ENCODE measurements at regions not wholly inside any gene's neighbourhood (a gene's known extent, or its start where the extent isn't known, plus 50 kb on each side); places are given as distances from the start of the nearest gene placed in this dataset.

GRCh38 chr20:51092338-51092737, 69.4 kb upstream of the KCNG1 start:
- Histone ChIP-seq H3K4me3 (ENCODE audit: low read length) (no peak overlapping the region), H3K9ac (ENCODE audit: low read length) (no peak overlapping the region), H3K27me3 (replicated peaks; ENCODE audit: control insufficient read depth, insufficient read depth, low read length) (peaks cover 83% of the 10 kb centered on the region), H3K9me3 (ENCODE audit: control insufficient read depth, low read length) (no peaks in the 10 kb centered on the region), H3K36me3 (ENCODE audit: control insufficient read depth, insufficient read depth, low read length, severe bottlenecking) (no peaks in the 10 kb centered on the region), H3K4me1 (ENCODE audit: control insufficient read depth, insufficient read depth, low read length) (no peaks in the 10 kb centered on the region)
- DNase-seq (ENCODE audit: low read depth), result no peak

- H3K4me3 ChIP-seq (ENCODE audit: low read length), result no peak overlapping the region
- peaks cover 82% of the 10 kb centered on the region for H3K27me3 ChIP-seq (replicated peaks; ENCODE audit: control insufficient read depth, insufficient read depth, low read length)
- no peaks in the 10 kb centered on the region for H3K36me3 ChIP-seq (ENCODE audit: control insufficient read depth, insufficient read depth, low read length, severe bottlenecking)
- H3K4me1 ChIP-seq (ENCODE audit: control insufficient read depth, insufficient read depth, low read length), result no peaks in the 10 kb centered on the region
- DNase-seq (ENCODE audit: low read depth), result no peak
- H3K9ac ChIP-seq (ENCODE audit: low read length), result no peak overlapping the region
- no peaks in the 10 kb centered on the region for H3K9me3 ChIP-seq (ENCODE audit: control insufficient read depth, low read length)
Observed at GRCh38 chr20:51091406-51092195, 68.7 kb upstream of the KCNG1 start.

GRCh38 chr20:51089840-51090239, 66.9 kb upstream of the KCNG1 start:
- Histone ChIP-seq H3K9ac (ENCODE audit: low read length) (no peak overlapping the region), H3K36me3 (ENCODE audit: control insufficient read depth, insufficient read depth, low read length, severe bottlenecking) (no peaks in the 10 kb centered on the region), H3K9me3 (ENCODE audit: control insufficient read depth, low read length) (peaks cover 2% of the 10 kb centered on the region), H3K4me3 (ENCODE audit: low read length) (no peak overlapping the region), H3K4me1 (ENCODE audit: control insufficient read depth, insufficient read depth, low read length) (no peaks in the 10 kb centered on the region), H3K27me3 (replicated peaks; ENCODE audit: control insufficient read depth, insufficient read depth, low read length) (peaks cover 88% of the 10 kb centered on the region)
- DNase-seq (ENCODE audit: low read depth), result no peak

- no peaks in the 10 kb centered on the region for H3K4me1 ChIP-seq (ENCODE audit: control insufficient read depth, insufficient read depth, low read length)
- H3K9me3 ChIP-seq (ENCODE audit: control insufficient read depth, low read length), result peaks cover 2% of the 10 kb centered on the region
- no peak for DNase-seq (ENCODE audit: low read depth)
- no peak overlapping the region for H3K4me3 ChIP-seq (ENCODE audit: low read length)
- no peaks in the 10 kb centered on the region for H3K36me3 ChIP-seq (ENCODE audit: control insufficient read depth, insufficient read depth, low read length, severe bottlenecking)
- no peak overlapping the region for H3K9ac ChIP-seq (ENCODE audit: low read length)
- peaks cover 88% of the 10 kb centered on the region for H3K27me3 ChIP-seq (replicated peaks; ENCODE audit: control insufficient read depth, insufficient read depth, low read length)
Observed at GRCh38 chr20:51089272-51089781, 66.4 kb upstream of the KCNG1 start.

- Histone ChIP-seq H3K27me3 (replicated peaks; ENCODE audit: control insufficient read depth, insufficient read depth, low read length) (peaks cover 92% of the 10 kb centered on the region), H3K4me1 (ENCODE audit: control insufficient read depth, insufficient read depth, low read length) (no peaks in the 10 kb centered on the region), H3K36me3 (ENCODE audit: control insufficient read depth, insufficient read depth, low read length, severe bottlenecking) (no peaks in the 10 kb centered on the region), H3K9me3 (ENCODE audit: control insufficient read depth, low read length) (peaks cover 2% of the 10 kb centered on the region), H3K4me3 (ENCODE audit: low read length) (no peak overlapping the region), H3K9ac (ENCODE audit: low read length) (no peak overlapping the region)
- DNase-seq (ENCODE audit: low read depth), result no peak
Observed at GRCh38 chr20:51087266-51087665, 64.4 kb upstream of the KCNG1 start.

GRCh38 chr20:51085769-51086168, 62.9 kb upstream of the KCNG1 start:
- Histone ChIP-seq H3K27me3 (replicated peaks; ENCODE audit: control insufficient read depth, insufficient read depth, low read length) (peaks cover 87% of the 10 kb centered on the region), H3K9me3 (ENCODE audit: control insufficient read depth, low read length) (peaks cover 2% of the 10 kb centered on the region), H3K9ac (ENCODE audit: low read length) (no peak overlapping the region), H3K4me1 (ENCODE audit: control insufficient read depth, insufficient read depth, low read length) (no peaks in the 10 kb centered on the region), H3K4me3 (ENCODE audit: low read length) (no peak overlapping the region), H3K36me3 (ENCODE audit: control insufficient read depth, insufficient read depth, low read length, severe bottlenecking) (no peaks in the 10 kb centered on the region)
- DNase-seq (ENCODE audit: low read depth), result no peak

GRCh38 chr20:51084593-51085377, 61.9 kb upstream of the KCNG1 start:
- H3K9ac ChIP-seq (ENCODE audit: low read length), result no peak overlapping the region
- peaks cover 88% of the 10 kb centered on the region for H3K27me3 ChIP-seq (replicated peaks; ENCODE audit: control insufficient read depth, insufficient read depth, low read length)
- H3K4me1 ChIP-seq (ENCODE audit: control insufficient read depth, insufficient read depth, low read length), result no peaks in the 10 kb centered on the region
- H3K9me3 ChIP-seq (ENCODE audit: control insufficient read depth, low read length), result peaks cover 2% of the 10 kb centered on the region
- no peak for DNase-seq (ENCODE audit: low read depth)
- H3K4me3 ChIP-seq (ENCODE audit: low read length), result no peak overlapping the region
- H3K36me3 ChIP-seq (ENCODE audit: control insufficient read depth, insufficient read depth, low read length, severe bottlenecking), result no peaks in the 10 kb centered on the region

- H3K9ac ChIP-seq (ENCODE audit: low read length), result no peak overlapping the region
- DNase-seq (ENCODE audit: low read depth), result no peak
Observed at GRCh38 chr20:51083447-51083846, 60.5 kb upstream of the KCNG1 start.

GRCh38 chr20:51082988-51083387, 60.1 kb upstream of the KCNG1 start:
- DNase-seq (ENCODE audit: low read depth), result no peak
- H3K27me3 ChIP-seq (replicated peaks; ENCODE audit: control insufficient read depth, insufficient read depth, low read length), result peaks cover 91% of the 10 kb centered on the region
- H3K9me3 ChIP-seq (ENCODE audit: control insufficient read depth, low read length), result peaks cover 2% of the 10 kb centered on the region
- no peak overlapping the region for H3K4me3 ChIP-seq (ENCODE audit: low read length)
- no peaks in the 10 kb centered on the region for H3K36me3 ChIP-seq (ENCODE audit: control insufficient read depth, insufficient read depth, low read length, severe bottlenecking)
- no peaks in the 10 kb centered on the region for H3K4me1 ChIP-seq (ENCODE audit: control insufficient read depth, insufficient read depth, low read length)
- H3K9ac ChIP-seq (ENCODE audit: low read length), result no peak overlapping the region

More at GRCh38 chr20:51083447-51083846, 60.5 kb upstream of the KCNG1 start:
- Histone ChIP-seq H3K27me3 (replicated peaks; ENCODE audit: control insufficient read depth, insufficient read depth, low read length) (peaks cover 91% of the 10 kb centered on the region), H3K36me3 (ENCODE audit: control insufficient read depth, insufficient read depth, low read length, severe bottlenecking) (no peaks in the 10 kb centered on the region), H3K9me3 (ENCODE audit: control insufficient read depth, low read length) (peaks cover 2% of the 10 kb centered on the region), H3K4me3 (ENCODE audit: low read length) (no peak overlapping the region), H3K4me1 (ENCODE audit: control insufficient read depth, insufficient read depth, low read length) (no peaks in the 10 kb centered on the region)

- Histone ChIP-seq H3K4me1 (ENCODE audit: control insufficient read depth, insufficient read depth, low read length) (no peaks in the 10 kb centered on the region), H3K4me3 (ENCODE audit: low read length) (no peak overlapping the region), H3K27me3 (replicated peaks; ENCODE audit: control insufficient read depth, insufficient read depth, low read length) (peaks cover 91% of the 10 kb centered on the region), H3K36me3 (ENCODE audit: control insufficient read depth, insufficient read depth, low read length, severe bottlenecking) (no peaks in the 10 kb centered on the region), H3K9me3 (ENCODE audit: control insufficient read depth, low read length) (peaks cover 2% of the 10 kb centered on the region), H3K9ac (ENCODE audit: low read length) (no peak overlapping the region)
- no peak for DNase-seq (ENCODE audit: low read depth)
Observed at GRCh38 chr20:51080516-51080915, 57.6 kb upstream of the KCNG1 start.

GRCh38 chr20:51079488-51079887, 56.6 kb upstream of the KCNG1 start:
- Histone ChIP-seq H3K4me1 (ENCODE audit: control insufficient read depth, insufficient read depth, low read length) (no peaks in the 10 kb centered on the region), H3K9me3 (ENCODE audit: control insufficient read depth, low read length) (peaks cover under 1% of the 10 kb centered on the region), H3K4me3 (ENCODE audit: low read length) (no peak overlapping the region), H3K36me3 (ENCODE audit: control insufficient read depth, insufficient read depth, low read length, severe bottlenecking) (no peaks in the 10 kb centered on the region), H3K9ac (ENCODE audit: low read length) (no peak overlapping the region), H3K27me3 (replicated peaks; ENCODE audit: control insufficient read depth, insufficient read depth, low read length) (peaks cover 90% of the 10 kb centered on the region)
- DNase-seq (ENCODE audit: low read depth), result no peak
